ENCODE measurements at regions not wholly inside any gene's neighbourhood (a gene's known extent, or its start where the extent isn't known, plus 50 kb on each side); places are given as distances from the start of the nearest gene placed in this dataset.

DNA sequence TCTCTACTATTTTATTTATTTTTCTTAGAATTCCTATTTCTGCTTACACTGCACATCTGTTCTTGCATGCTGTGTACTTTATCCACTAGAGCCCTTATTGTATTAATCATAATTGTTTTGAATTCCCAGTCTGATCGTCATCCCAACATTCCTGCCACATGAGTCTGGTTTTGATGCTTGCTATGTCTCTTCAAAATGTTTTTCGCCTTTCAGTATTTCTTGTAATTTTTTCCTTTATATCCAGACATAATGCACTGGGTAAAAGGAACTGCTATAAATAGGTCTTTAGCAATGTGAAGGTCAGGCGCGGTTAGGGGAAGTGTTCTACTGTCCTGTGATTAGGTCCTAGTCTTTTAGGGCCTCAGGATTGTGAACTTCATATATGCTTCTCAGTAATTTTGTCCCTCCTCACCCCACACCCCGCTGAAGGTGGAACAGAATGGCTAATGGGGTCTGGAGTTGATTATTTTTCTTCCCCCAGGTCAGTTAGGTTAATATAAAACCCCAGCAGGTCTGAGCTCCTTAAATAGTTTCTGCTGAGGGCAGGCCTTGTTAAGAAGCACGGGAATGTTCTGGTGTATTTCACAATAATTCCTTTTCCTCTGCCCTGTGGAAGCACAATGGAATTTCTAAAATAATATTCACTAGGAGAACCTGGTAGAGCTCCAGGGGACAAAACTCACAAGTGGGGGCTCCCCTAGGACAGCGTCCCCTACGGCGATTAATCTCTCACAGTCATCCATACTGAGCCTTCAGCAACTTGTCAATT, 146.6 kb upstream of the TUT7 start:
- TF ChIP-seq, protein P1, sequence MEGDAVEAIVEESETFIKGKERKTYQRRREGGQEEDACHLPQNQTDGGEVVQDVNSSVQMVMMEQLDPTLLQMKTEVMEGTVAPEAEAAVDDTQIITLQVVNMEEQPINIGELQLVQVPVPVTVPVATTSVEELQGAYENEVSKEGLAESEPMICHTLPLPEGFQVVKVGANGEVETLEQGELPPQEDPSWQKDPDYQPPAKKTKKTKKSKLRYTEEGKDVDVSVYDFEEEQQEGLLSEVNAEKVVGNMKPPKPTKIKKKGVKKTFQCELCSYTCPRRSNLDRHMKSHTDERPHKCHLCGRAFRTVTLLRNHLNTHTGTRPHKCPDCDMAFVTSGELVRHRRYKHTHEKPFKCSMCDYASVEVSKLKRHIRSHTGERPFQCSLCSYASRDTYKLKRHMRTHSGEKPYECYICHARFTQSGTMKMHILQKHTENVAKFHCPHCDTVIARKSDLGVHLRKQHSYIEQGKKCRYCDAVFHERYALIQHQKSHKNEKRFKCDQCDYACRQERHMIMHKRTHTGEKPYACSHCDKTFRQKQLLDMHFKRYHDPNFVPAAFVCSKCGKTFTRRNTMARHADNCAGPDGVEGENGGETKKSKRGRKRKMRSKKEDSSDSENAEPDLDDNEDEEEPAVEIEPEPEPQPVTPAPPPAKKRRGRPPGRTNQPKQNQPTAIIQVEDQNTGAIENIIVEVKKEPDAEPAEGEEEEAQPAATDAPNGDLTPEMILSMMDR (IDR thresholded peaks at IDR 0.05) = no peak
- TF ChIP-seq EZH2 (IDR thresholded peaks at IDR 0.05; ENCODE audit: borderline replicate concordance, insufficient read depth, low read depth, low read length, poor library complexity, severe bottlenecking) = no peak
